NCI-H1105 (cell line): ENCODE measurements at regions not wholly inside any gene's neighbourhood (a gene's known extent, or its start where the extent isn't known, plus 50 kb on each side); places are given as distances from the start of the nearest gene placed in this dataset.
"Not testable (repeated sequence)": the region's sequence is repeated elsewhere in the genome, so short reads cannot be mapped to it uniquely, and the experiment has no call there.

Experiments
- DNase-seq: peaks from one replicate; lab custom pipeline; 2025; lab: John Stamatoyannopoulos, UW

DNA sequence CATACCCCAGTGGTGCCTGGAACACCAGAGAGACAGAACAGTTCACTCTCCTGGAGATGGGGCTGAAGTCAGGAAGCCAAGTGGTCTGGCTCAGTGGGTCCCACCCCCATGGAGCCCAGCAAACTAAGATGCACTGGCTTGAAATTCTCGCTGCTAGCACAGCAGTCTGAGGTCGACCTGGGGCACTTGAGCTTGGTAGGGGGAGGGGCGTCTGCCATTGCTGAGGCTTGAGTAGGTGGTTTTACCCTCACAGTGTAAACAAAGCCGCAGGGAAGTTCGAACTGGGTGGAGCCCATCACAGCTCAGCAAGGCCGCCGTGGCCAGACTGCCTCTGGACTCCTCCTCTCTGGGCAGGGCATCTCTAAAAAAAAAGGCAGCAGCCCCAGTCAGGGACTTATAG lies 272.0 kb downstream of the KLF13 start:
- DNase-seq = no peak

DNA sequence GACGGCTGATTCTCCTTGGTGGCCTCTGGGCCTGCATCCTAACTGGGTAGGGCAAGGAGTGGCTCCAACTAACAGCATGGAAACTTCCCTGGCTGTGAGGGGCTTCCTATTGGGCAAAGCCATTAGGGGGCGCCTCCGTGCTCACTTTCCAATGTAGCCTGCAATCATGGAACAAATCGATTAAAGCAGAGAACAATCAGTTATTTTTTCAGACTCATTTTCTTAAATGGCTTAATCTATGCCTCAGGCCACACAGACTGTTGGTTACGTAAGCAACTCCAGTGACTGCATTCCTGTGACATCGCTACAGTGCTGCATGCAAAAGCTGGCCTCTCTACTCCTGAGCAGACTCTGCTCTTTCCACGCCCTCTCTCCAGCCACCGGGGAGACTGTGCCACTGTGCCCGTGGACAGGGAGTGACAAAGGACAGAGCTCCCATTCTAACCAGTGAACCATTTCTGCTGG lies 278.9 kb downstream of the KLF13 start:
- DNase-seq = no peak

DNA sequence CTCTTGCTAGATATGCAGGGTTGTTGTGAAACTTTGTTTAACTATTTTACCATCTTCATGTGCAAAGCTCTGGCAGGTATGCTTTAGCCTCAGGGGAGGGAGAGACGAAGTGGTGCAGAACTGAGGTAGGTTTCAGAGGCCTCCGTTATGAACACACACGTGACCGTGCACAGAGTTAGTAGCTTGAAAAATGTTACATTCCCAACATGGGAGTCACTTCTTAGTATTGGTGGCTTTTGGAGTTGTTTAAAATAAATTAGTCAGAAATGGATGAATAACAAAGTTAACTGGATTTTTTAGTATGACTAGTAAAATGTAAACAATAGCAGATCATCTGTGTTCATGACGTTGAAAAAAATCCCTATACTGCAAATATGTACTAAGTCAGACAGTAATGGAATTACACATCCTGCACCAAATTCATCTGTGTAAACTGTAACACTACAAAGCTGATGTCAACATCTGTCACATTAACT lies 279.6 kb downstream of the KLF13 start:
- no peak for DNase-seq

DNA sequence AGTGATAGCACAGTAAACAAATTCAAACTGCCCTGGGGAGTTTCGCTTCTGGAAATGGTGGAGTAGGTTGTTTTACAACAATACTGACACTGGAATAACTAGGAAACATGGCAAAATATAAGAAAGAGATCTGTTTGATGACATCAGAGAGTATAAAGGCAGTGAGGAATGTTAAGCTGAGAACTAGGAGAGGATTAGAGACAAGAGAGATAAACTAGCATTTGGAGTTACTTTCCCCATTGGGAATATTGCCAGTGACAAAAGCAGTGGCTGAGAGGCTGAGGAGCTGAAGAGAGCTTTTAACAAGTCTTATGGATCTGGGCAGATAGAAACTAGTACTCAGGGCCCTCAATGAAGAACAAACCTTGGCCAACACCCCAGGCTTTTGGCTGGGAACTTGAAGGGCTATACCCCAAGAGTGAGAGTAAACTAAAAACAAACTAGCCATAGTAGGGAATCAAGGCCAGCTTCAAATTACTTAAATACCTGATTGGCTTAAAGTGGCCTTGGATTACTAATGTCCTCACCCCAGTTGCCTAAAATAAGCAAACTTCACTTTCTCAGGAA lies 280.4 kb downstream of the KLF13 start:
- DNase-seq = no peak

DNA sequence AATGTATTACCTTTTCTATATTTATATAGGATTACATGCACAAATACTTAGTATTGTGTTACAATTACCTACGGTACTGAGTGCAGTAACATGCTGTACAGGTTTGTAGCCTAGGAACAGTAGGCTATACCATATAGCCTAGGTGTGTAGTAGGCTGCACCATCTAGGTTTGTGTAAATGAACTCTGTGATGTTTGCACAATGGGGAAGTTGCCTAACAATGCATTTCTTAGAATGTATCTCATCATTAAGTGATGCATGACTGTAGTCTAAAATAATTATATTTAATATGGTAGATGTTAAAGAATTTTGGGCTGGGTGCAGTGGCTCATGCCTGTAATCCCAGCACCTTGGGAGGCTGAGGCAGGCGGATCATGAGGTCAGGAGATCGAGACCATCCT lies 281.0 kb downstream of the KLF13 start:
- no peak for DNase-seq

DNA sequence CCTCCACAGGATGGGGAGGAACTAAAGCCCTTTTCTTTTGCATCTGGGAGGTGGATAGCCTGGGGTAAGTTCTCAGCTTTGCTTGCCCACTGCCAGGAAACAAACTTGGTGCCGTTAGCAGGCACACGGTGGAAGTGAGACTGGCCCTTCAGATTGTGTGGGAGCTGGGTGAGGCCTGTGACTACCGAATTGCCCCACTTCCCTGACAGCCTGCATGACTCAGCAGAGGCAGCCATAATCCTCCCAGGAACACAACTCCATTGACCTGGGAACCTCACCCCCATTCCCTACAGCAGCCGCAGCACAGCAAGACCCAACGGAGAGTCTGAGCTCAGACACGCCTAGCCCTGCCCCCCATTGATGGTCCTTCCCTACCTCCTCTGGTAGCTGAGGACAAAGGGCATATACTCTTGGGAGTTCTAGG lies 282.6 kb downstream of the KLF13 start:
- no peak for DNase-seq

DNA sequence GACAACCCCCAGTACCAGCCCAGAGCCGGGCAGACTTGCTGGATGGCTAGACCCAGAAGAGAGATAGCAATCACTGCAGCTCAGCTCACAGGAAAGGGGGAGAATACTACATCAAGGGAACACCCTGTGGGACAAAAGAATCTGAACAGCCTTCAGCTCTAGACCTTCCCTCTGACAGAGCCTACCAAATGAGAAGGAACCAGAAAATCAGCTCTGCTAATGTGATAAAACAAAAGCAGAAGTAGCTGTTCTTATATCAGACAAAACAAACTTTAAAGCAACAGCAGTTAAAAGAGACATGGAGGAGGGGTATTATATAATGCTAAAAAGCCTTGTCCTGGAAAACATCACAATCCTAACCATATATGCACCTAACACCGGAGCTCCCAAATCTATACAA lies 283.3 kb downstream of the KLF13 start:
- DNase-seq = no peak

DNA sequence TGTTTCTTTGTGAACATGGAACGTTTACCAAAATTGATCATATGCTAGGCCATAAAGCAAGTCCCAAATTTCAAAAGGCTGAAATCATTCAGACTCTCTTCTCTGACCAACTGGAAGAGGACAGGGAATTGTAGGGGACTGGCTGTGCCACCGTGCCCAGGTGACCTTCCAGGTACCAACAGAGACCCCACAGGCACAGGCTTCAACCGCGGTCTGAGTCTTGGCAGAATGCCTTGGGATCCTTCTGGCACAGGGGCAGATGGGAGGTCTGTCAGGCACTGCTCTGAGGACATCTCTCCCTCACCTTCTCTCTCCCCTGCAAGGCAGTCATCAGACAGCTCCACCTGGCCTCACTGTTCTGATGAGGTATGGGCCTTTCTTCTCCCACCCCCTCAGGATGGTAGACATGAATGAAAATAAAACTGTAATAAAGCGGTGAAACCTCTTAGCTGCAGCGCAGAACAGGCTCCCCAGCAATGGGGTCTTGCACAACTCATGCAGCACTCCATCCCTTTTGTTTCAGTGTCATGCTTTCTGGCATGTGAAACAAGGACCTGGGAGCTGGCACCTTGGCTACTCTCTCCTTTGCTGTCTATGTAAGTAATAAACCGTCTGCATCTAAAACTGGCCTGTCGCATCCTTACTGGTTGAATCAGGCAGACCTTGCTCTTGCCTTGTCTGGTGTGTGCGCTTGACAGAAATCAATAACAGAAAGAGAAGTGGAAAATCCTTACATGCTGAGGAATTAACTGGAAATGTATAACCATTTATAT lies 289.2 kb downstream of the KLF13 start:
- no peak for DNase-seq

DNA sequence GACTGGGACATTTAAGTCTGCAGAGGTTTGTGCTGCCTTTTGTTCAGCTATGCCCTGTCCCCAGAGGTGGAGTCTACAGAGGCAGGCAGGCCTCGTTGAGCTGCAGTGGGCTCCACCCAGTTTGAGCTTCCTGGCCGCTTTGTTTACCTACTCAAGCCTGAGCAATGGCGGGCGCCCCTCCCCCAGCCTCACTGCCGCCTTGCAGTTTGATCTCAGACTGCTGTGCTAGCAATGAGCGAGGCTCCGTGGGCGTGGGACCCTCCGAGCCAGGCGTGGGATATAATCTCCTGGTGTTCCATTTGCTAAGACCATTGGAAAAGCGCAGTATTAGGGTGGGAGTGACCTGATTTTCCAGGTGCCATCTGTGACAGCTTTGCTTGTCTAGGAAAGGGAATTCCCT lies 296.7 kb downstream of the KLF13 start:
- DNase-seq = not testable (repeated sequence)

DNA sequence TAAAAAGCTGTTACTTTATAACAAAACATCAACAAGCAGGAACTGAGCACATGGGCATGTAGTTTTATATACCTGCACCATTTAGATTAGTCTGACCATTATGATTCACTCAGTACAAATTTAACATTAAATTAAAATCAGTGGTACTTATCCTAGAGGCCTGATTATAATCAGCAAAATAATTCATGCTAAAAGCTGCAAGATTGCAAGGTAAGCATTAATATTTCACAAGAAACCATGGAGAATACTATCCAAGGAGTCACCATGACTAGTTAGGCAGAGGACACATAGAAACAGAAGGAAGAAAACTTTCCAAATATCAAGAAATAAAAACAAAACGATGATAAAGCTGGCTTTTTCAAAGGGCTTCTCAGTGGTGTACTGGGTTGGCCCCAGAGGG lies 297.5 kb downstream of the KLF13 start:
- not testable (repeated sequence) for DNase-seq

DNA sequence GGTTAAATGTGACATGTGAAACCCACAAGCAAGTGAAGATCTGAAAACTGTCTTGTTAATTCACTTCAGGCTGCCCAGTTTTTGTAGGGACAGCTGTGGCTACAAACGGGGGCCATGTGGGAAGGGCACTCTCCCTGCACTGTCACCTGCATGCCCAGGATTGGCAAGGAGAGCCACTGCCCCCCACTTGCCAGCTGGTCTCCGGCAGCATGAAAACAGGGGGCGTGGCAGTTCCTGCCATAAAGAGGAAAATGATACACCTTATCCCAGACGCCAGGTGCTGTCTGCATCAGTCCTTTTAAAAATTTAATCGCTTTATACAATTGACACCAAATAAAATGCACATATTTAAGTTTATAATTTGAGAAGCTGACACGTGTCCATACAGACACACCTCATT lies 309.1 kb downstream of the KLF13 start:
- DNase-seq = peak; percentile 66

DNA sequence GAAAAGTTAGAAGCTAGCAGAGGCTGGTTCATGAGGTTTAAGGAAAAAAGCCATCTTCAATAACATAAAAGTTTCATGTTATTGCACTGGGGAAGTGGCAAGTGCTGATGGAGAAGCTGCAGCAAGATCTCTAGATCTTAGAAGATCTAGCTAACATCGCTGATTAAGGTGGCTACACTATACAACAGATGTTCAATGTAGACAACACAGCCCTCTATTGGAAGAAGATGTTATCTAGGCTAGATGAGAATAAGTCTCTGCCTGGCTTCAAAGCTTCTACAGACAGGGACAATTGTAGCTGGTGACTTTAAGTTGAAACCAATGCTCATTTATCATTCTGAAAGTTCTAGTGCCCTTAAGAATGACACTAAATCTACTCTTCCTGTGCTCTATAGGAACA lies 310.3 kb downstream of the KLF13 start:
- not testable (repeated sequence) for DNase-seq

DNA sequence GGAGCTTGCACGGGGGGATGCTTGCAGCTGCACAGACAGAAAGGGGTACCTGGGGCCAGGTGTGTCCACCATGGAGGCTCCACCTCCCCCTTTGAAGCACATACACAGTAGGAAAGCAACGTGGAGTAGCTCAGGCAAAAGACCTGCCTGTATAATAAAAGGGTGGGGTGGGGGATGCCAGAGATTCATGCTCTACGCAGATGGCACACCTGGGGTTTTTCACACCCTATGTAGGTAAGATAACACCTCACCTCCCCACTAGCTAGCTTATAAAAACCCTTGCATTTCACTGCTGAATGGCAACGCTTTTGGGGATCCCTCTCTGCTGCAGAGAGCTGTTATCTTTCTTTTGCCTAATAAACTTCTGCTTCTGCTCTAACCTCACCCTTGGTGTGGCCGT lies 317.3 kb downstream of the KLF13 start:
- not testable (repeated sequence) for DNase-seq

DNA sequence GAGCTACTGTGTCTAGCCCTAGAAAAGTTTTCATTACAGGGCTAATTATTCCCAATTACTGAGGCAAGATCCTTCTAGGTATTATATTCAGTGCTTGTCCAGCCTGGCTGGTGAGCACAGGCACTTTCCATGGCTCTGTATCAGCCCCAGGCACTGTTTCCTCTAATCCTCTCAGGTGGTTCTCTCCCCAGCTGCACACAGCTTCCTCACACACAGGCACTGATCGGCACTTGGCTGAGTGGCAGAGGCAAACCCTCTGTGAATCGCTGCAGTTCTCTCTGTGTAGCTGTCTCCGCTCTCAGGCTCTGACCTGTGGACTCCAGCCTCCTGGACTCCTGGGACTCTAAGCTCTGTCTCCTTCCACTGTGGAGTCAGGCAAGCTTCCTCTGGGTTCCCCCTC lies 318.1 kb downstream of the KLF13 start:
- DNase-seq = not testable (repeated sequence)

DNA sequence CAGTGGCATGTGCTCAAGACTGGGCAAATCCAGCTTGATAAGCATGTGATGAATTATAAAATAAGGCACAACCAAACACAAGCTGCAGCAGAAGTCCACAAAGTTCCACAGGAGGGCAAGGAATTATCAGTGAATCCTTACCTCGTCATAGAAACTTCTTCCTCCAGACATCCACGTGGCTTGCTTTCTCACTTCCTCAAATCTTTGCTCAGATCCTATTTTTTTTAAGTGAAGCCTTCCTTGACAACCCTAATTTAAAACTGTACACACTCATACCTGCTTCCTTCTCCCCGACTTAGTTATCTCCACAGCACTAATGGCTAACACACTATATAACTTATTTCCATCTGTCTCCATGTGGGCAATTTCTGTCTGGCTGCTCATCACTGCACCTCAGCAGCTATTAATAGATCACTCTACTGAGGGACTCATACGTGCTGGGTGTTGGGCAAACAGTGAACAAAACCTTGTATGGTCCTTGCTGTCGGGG lies 320.7 kb downstream of the KLF13 start:
- DNase-seq = not testable (repeated sequence)

DNA sequence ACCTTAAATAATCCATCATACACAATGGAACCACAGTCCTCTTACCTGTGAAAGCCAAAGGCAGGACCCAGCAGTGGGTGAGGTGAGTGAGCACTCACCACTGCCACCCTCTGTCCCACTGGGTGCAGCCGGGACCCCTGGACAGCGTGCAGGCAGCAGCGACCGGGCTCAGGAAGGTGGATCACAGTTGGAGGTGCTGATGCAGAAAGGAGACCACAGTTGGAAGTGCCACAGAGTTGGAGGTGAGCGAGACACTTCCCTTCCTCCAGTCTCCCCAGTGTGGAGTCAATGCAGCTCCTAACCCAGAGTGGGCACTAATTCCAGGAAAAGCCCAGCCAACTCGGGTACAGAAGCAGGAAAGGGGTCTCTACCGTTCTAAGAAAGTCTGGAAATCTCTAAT lies 323.0 kb downstream of the KLF13 start:
- DNase-seq = not testable (repeated sequence)

DNA sequence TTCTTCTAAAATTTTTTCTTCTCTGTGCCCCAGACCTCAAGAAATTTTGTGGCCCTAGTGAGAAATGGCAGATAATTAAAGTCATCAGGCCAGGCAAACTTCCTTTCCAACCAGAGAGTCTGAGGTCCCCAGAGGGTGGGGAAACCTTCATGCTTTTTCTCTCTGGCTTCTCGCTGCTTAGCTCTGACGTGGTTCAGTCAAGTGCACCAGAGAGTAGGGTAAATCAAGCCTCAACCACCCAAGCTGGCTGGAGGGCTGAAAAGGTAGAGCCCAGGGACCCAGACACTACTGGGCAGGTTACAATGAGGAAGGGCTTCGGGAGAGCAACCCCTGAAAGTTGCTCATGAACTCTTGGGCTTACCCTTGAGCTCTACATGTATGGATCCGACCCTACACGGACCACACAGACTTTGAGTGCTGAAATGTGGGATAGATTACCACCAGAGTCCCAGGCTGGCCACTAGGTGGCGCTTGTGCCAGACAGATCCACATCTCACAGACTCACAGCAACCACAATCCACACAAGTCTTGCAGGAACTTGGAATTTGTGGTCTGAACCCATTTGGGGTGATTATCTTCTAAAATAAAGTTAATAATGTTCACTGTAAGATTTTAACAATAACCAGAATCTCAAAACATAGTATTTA lies 323.5 kb downstream of the KLF13 start:
- not testable (repeated sequence) for DNase-seq

DNA sequence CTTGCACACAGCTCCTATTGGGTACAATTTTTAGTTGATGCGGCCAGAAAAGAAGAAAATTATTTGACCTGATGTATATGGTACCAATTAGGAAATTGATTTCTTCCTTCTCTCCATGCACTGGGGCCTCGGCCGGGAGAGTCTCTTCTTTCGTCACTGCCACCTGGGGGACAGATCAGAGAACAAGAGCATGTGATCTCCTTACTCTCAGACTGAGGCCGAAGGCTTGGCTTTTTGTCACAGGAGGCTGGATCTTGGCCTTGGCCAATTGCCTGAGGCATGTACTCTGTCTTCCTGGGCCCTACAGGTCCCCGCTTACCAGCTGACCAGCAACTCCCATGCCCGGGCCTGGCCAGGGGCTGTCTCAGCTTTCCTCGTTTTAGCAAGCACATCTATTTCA lies 330.3 kb downstream of the KLF13 start:
- DNase-seq = not testable (repeated sequence)

DNA sequence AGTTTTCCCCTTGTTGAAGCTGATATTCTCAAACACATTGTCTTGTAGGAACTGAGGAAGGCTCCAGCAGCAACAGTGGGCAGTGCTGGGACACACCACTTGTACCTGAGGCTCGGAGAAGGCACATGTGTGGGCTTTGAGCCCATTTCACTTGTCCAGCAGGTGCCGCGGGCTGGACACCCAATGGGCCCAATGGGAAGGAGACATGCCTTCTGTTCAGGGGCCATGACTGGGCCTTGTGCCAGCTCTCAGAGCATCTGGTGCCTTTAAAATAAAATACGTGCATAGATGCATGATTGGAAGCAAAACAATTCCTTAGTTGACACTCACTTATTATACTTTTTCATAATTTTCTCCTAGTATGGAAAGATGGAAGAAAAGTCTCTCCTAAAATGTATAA lies 334.2 kb downstream of the KLF13 start:
- DNase-seq = no peak

DNA sequence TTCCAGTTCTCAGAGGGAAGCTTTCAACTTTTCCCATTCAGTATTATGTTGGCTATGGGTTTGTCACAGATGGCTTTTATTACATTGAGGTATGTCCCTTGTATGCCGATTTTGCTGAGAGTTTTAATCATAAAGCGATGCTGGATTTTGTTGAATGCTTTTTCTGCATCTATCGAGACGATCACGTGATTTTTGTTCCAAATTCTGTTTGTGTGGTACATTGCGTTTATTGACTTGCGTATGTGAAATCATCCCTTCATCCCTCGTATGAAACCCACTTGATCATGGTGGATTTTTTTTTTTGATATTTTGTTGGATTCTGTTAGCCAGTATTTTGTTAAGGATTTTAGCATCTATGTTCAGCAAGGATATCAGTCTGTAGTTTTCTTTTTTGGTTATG lies 339.1 kb downstream of the KLF13 start:
- not testable (repeated sequence) for DNase-seq

DNA sequence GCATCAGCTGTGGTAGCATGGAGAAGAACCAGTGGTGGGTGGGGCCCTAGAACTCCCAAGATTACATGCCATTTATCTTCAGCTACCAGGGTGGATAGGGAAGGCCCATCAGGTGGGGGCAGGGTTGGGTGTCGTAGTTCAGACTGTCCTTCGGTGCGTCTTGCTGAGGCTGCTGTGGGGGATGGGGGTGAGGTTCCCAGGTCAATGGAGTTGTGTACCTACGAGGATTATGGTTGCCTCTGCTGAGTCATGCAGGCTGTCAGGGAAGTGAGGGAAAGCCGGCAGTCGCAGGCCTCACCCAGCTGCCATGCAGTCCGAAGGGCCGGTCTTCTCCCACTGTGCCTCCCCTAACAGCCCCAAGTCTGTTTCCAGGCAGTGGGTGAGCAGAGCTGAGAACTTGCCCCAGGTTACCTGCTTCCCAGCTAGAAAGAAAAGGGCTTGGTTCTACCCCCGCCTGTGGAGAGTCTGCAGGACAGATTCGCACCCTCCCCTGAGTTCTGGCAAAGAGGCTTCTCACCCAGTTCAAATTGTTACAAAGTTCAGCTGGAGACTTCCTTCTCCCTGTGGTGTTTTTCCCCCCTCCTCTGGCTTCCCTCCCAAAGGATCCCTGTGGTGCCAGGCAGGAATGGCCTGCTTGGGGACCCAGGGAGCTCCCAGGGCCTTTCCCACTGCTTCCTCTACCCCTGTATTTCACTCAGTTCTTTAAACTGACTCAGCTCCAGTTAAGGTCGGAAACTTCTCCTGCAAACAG lies 342.7 kb downstream of the KLF13 start:
- not testable (repeated sequence) for DNase-seq

DNA sequence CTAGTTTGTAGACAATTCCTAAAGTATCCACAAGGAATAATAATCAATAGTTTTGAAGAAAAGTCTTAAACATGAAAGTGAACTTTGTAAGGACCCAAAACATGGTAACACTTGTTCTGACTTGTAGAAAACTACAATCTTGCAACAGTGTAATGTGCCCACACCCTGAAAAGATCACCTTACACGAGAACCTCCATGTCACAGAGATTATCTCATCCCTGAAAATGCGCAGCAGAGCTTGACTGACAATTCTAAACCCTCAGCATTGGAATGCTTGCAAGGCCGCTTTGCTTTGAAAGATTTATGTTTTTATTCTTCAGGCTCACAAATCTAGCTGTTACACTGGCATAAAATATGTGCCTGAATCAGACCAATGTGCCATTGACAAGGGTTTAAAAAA lies 346.6 kb downstream of the KLF13 start:
- not testable (repeated sequence) for DNase-seq
